HepG2 (cell line): ENCODE measurements at regions not wholly inside any gene's neighbourhood (a gene's known extent, or its start where the extent isn't known, plus 50 kb on each side); places are given as distances from the start of the nearest gene placed in this dataset.

Source experiments
- ATAC-seq: fragments of 200-7000 bp; cut with Tn5 transposase; 3 replicates; pipeline ENCODE4 v1.9.1; 2020; ENCODE audit warnings: mild to moderate bottlenecking, moderate library complexity
- BruUV-seq: library from RNA; stranded (reverse); fragments of 400-500 nt; replicated peaks from 2 replicates; lab custom pipeline; 2021; lab: Mats Ljungman, UMichigan
- CTCF ChIA-PET: fragments of 300-600 bp; formaldehyde crosslinking; extraction: SDS; loops from one replicate; lab custom pipeline; 2021; ENCODE audit warnings: low total read pairs, inconsistent platforms, low intra/inter-chr PET ratio; lab: Yijun Ruan, JAX
- POLR2A ChIA-PET: fragments of 350-600 bp; sonication (Branson Sonifier 250); formaldehyde crosslinking; loops from one replicate; lab custom pipeline; 2020; ENCODE audit warnings: antibody characterized with exemption, inconsistent platforms; lab: Yijun Ruan, JAX
- DNase-seq: peaks from one replicate; pipeline ENCODE4 v3.0.0-alpha.2; 2015; ENCODE audit warnings: low spot score
- FAIRE-seq: peaks from 3 replicates; lab custom pipeline; 2011; peaks lifted over from hg19 to GRCh38; lab: Jason Lieb, UNC
- H2AFZ ChIP-seq: one replicate; pipeline ENCODE4 v1.6.1; 2011; ENCODE audit warnings: low read length, inconsistent platforms
- H3K27ac ChIP-seq: fragments of 300-600 bp; 3 replicates; pipeline ENCODE4 v1.8.0; 2011; ENCODE audit warnings: mixed run types, mild to moderate bottlenecking, mixed read lengths, low read length, inconsistent platforms; ENCODE audit not compliant: insufficient read depth; ENCODE audit errors: extremely low read length
- H3K27me3 ChIP-seq, 2 experiments: fragments of 200-600 bp in 1 of 2; 2 replicates in 1 of 2; 3 replicates in 1 of 2; pipeline versions ENCODE4 v1.6.0 to v1.8.0; 2011; ENCODE audit warnings: low read length in 2 of 2, mild to moderate bottlenecking in 2 of 2, moderate library complexity in 2 of 2, inconsistent platforms in 1 of 2; ENCODE audit not compliant: insufficient read depth in 2 of 2, control insufficient read depth in 1 of 2
- H3K36me3 ChIP-seq, 2 experiments: fragments of 200-600 bp in 1 of 2; replicated peaks in 1 of 2; 2 replicates in 1 of 2; 3 replicates in 1 of 2; pipeline versions ENCODE4 v1.5.1 to v1.8.0; 2011; ENCODE audit warnings: low read length in 2 of 2, inconsistent platforms in 1 of 2; ENCODE audit not compliant: insufficient read depth in 2 of 2, control insufficient read depth in 1 of 2
- H3K4me1 ChIP-seq: 2 replicates; pipeline ENCODE4 v1.5.1; 2012; ENCODE audit warnings: low read length, inconsistent platforms; ENCODE audit not compliant: insufficient read depth
- H3K4me2 ChIP-seq: 2 replicates; pipeline ENCODE4 v1.6.0; 2011; ENCODE audit warnings: low read depth, low read length, inconsistent platforms
- H3K4me3 ChIP-seq, 3 experiments: fragments of 200-600 bp in 1 of 3; sonication (generic), shearing (Covaris generic) in 1 of 3; replicated peaks in 1 of 3; 2 replicates each; pipeline ENCODE4 v1.5.1; 2011 to 2016; ENCODE audit warnings: low read length in 3 of 3, inconsistent platforms in 2 of 3, low read depth in 2 of 3, mild to moderate bottlenecking in 2 of 3, control low read depth in 1 of 3, mixed read lengths in 1 of 3; ENCODE audit not compliant: insufficient read depth in 1 of 3
- H3K79me2 ChIP-seq: one replicate; pipeline ENCODE4 v1.6.1; 2011; ENCODE audit warnings: low read length, inconsistent platforms; ENCODE audit not compliant: insufficient read depth
- H3K9ac ChIP-seq: 2 replicates; pipeline ENCODE4 v1.6.0; 2011; ENCODE audit warnings: mild to moderate bottlenecking, low read depth, low read length, inconsistent platforms; ENCODE audit not compliant: insufficient read depth
- H3K9me3 ChIP-seq: 2 replicates; pipeline ENCODE4 v1.5.1; 2012; ENCODE audit warnings: mild to moderate bottlenecking, low read length
- H4K20me1 ChIP-seq: 2 replicates; pipeline ENCODE4 v1.6.0; 2011; ENCODE audit warnings: inconsistent platforms, mild to moderate bottlenecking, low read length, moderate library complexity; ENCODE audit not compliant: insufficient read depth
- ATF1 ChIP-seq: IDR thresholded peaks from 2 replicates; pipeline ENCODE4 v1.6.1; 2016; ENCODE audit warnings: mild to moderate bottlenecking, control low read depth
- HNRNPUL1 ChIP-seq: fragments of 200-400 bp; formaldehyde crosslinking; IDR thresholded peaks from 2 replicates; pipeline ENCODE4 v1.6.1; 2017; ENCODE audit warnings: low read depth, mild to moderate bottlenecking, low read length, moderate library complexity
- IKZF5 ChIP-seq: IDR thresholded peaks from 2 replicates; pipeline ENCODE4 v1.6.1; 2018; ENCODE audit warnings: missing genetic modification reagents, mild to moderate bottlenecking, missing compliant biosample characterization
- MBNL3 ChIP-seq: fragments of 250-450 bp; sonication (Bioruptor Pico); conservative IDR thresholded peaks from 2 replicates; pipeline ENCODE4 v1.8.0; 2022; ENCODE audit warnings: mild to moderate bottlenecking, inconsistent platforms
- NCOA2 ChIP-seq: sonication (generic); formaldehyde crosslinking; IDR thresholded peaks from 2 replicates; pipeline ENCODE4 v1.8.0; 2022; ENCODE audit warnings: inconsistent platforms
- POGZ ChIP-seq: sonication (generic); formaldehyde crosslinking; IDR thresholded peaks from 2 replicates; pipeline ENCODE4 v1.4.0; 2020; ENCODE audit warnings: mild to moderate bottlenecking, missing genetic modification reagents
- PRDM10 ChIP-seq: sonication (generic); formaldehyde crosslinking; IDR thresholded peaks from 2 replicates; pipeline ENCODE4 v1.4.0; 2020; ENCODE audit warnings: low read depth, missing genetic modification reagents
- RARA ChIP-seq: IDR thresholded peaks from 2 replicates; pipeline ENCODE4 v1.6.1; 2016; ENCODE audit warnings: missing genetic modification reagents, missing compliant biosample characterization
- RBFOX2 ChIP-seq: fragments of 200-400 bp; formaldehyde crosslinking; IDR thresholded peaks from 2 replicates; pipeline ENCODE4 v1.6.1; 2017; ENCODE audit warnings: low read depth, mild to moderate bottlenecking, low read length
- RFX3 ChIP-seq: IDR thresholded peaks from 2 replicates; pipeline ENCODE4 v1.6.1; 2016; ENCODE audit warnings: missing biosample characterization, missing genetic modification reagents
- TFE3 ChIP-seq: IDR thresholded peaks from 2 replicates; pipeline ENCODE4 v1.6.1; 2016
- ZFP41 ChIP-seq: sonication (generic); formaldehyde crosslinking; IDR thresholded peaks from 2 replicates; pipeline ENCODE4 v1.4.0; 2020; ENCODE audit warnings: mild to moderate bottlenecking, missing genetic modification reagents, borderline replicate concordance
- ZNF280D ChIP-seq: sonication (generic); formaldehyde crosslinking; IDR thresholded peaks from 2 replicates; pipeline ENCODE4 v1.5.1; 2020; ENCODE audit warnings: mild to moderate bottlenecking, missing genetic modification reagents
- ZNF562 ChIP-seq: sonication (generic); formaldehyde crosslinking; IDR thresholded peaks from 2 replicates; pipeline ENCODE4 v1.8.0; 2022; ENCODE audit warnings: missing genetic modification reagents, borderline replicate concordance
- ZNF740 ChIP-seq: sonication (generic); formaldehyde crosslinking; IDR thresholded peaks from 2 replicates; pipeline ENCODE4 v1.4.0; 2020; ENCODE audit warnings: missing genetic modification reagents
- WGBS: methylation state at CpG from one replicate; pipeline ENCODE4 v1.1.6; 2017; ENCODE audit warnings: low lambda C conversion rate; 5-methylcytosine and 5-hydroxymethylcytosine counted together
- in situ Hi-C: cut with HindIII; loops from 2 replicates; pipeline ENCODE4 v1.10.0; 2017; ENCODE audit warnings: low pct_unique_long_range_greater_than_20kb; ENCODE audit not compliant: extremely low pct_ligation_motif_present
- intact Hi-C: fragments of 100-400 bp; cut with micrococcal nuclease; formaldehyde crosslinking; loops from one replicate; pipeline ENCODE4 v1.10.0; 2022; ENCODE audit not compliant: unreplicated experiment

- intact Hi-C loops (no loop called here), in situ Hi-C loops (no loop called here)
- ChIA-PET POLR2A (no interaction called here), CTCF (no interaction called here)
- WGBS, result 3% methylated on average over 9 of the region's 9 CpGs
- no peak for DNase-seq
- H3K4me1 ChIP-seq, result no peaks in the 10 kb centered on the region
- no peaks in the 10 kb centered on the region for H4K20me1 ChIP-seq
- H3K27ac ChIP-seq, result no peak overlapping the region
- no peak for FAIRE-seq
- no peaks in the 10 kb centered on the region for H3K36me3 ChIP-seq
- no peak overlapping the region for H3K4me2 ChIP-seq
- no peak overlapping the region for H3K4me3 ChIP-seq
- H3K9me3 ChIP-seq, result no peaks in the 10 kb centered on the region
- ATAC-seq, result no peak
- H2AFZ ChIP-seq, result no peak overlapping the region
- H3K9ac ChIP-seq, result no peak overlapping the region
- peaks cover 0 to 7% of the 10 kb centered on the region in 2 experiments; a peak in 2 of 5 replicates for H3K27me3 ChIP-seq
- no TSS peak for BruUV-seq
- no peaks in the 10 kb centered on the region for H3K79me2 ChIP-seq
- no peak for TF ChIP-seq ZNF562 (CRISPR knock-in tag)
- no peak for TF ChIP-seq ATF1 (CRISPR knock-in tag)
- TF ChIP-seq ZNF740 (CRISPR knock-in tag), result no peak
- no peak for TF ChIP-seq POGZ
- no peak for TF ChIP-seq ZNF280D
- TF ChIP-seq RFX3 (CRISPR knock-in tag), result no peak
- no peak for TF ChIP-seq TFE3 (CRISPR knock-in tag)
- no peak for TF ChIP-seq NCOA2 (CRISPR knock-in tag)
- TF ChIP-seq HNRNPUL1, result no peak
- TF ChIP-seq RARA (CRISPR knock-in tag), result no peak
- no peak for TF ChIP-seq IKZF5 (CRISPR knock-in tag)
- TF ChIP-seq RBFOX2, result no peak
- no peak for TF ChIP-seq ZFP41 (CRISPR knock-in tag)
- TF ChIP-seq MBNL3 (CRISPR knock-in tag), result no peak
- no peak for TF ChIP-seq PRDM10
Observed at GRCh38 chr16:8408855-8409567, 181.3 kb downstream of the TMEM114 start.
